GM21390 (cell line): ENCODE measurements at regions not wholly inside any gene's neighbourhood (a gene's known extent, or its start where the extent isn't known, plus 50 kb on each side); places are given as distances from the start of the nearest gene placed in this dataset.

Source experiments
- ATAC-seq: cut with Tn5 transposase; IDR thresholded peaks from one replicate; pipeline ENCODE4 v1.9.1; 2021; ENCODE audit not compliant: unreplicated experiment

- ATAC-seq = no peak
Measured at GRCh38 chr2:105455488-105456003, 56.7 kb upstream of the FHL2 start.

GRCh38 chr2:105454801-105455485 lies 56.1 kb upstream of the FHL2 start:
- peak; percentile 60 for ATAC-seq

GRCh38 chr2:105451571-105452166 lies 52.8 kb upstream of the FHL2 start:
- no peak for ATAC-seq

DNA sequence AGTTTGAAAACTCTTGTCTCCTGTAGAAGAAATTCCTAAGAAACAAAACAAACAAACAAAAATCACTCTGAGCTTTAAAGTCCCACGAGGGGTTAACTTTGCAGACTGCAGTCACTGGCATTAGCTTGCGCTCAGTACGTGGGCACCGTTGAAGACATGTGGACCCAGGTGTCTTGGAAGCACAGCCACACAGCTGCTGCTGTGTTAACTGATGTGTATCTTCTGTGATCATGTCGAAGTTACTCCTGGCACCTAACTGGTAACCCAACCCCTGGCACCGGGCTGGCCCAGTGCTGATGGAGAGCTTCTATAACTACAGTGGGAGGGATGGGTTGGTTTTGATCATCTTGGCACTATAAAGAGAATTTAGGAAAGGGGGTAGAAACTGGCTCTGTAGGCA lies 51.6 kb upstream of the FHL2 start:
- ATAC-seq = no peak

GRCh38 chr2:105449076-105449475 lies 50.2 kb upstream of the FHL2 start:
- ATAC-seq = no peak
